MCF 10A (cell line): ENCODE measurements at regions not wholly inside any gene's neighbourhood (a gene's known extent, or its start where the extent isn't known, plus 50 kb on each side); places are given as distances from the start of the nearest gene placed in this dataset.
A peak's percentile ranks its signal among the peaks of the same experiment; 100 is the strongest.

ENCODE experiments used
- BruUV-seq: library from RNA; stranded (reverse); fragments of 400-500 nt; replicated peaks from 2 replicates; lab custom pipeline; 2021; lab: Mats Ljungman, UMichigan
- CTCF ChIA-PET: fragments of 300-600 bp; sonication (Branson Sonifier 250); formaldehyde crosslinking; extraction: SDS; loops from one replicate; lab custom pipeline; 2021; ENCODE audit warnings: antibody characterized with exemption, inconsistent platforms; lab: Yijun Ruan, JAX
- POLR2A ChIA-PET: fragments of 300-600, 350-650 bp; sonication (Branson Sonifier 250); formaldehyde crosslinking; extraction: SDS; loops from one replicate; lab custom pipeline; 2020; ENCODE audit warnings: antibody characterized with exemption, inconsistent platforms; lab: Yijun Ruan, JAX
- DNase-seq: peaks from one replicate; pipeline ENCODE4 v3.0.0-alpha.2; 2018; ENCODE audit not compliant: unreplicated experiment
- H3K27ac Mint-ChIP-seq: one replicate; pipeline ENCODE4 v1.8.0; 2022; ENCODE audit warnings: mild to moderate bottlenecking, low read depth, mixed read lengths; ENCODE audit not compliant: unreplicated experiment
- H3K27me3 Mint-ChIP-seq: one replicate; pipeline ENCODE4 v1.8.0; 2022; ENCODE audit warnings: mixed read lengths; ENCODE audit not compliant: insufficient read depth, unreplicated experiment
- H3K36me3 Mint-ChIP-seq: one replicate; pipeline ENCODE4 v1.8.0; 2022; ENCODE audit warnings: mild to moderate bottlenecking, moderate library complexity, mixed read lengths; ENCODE audit not compliant: insufficient read depth, unreplicated experiment
- H3K4me1 Mint-ChIP-seq: one replicate; pipeline ENCODE4 v1.8.0; 2022; ENCODE audit warnings: mixed read lengths; ENCODE audit not compliant: insufficient read depth, unreplicated experiment
- H3K4me3 Mint-ChIP-seq: one replicate; pipeline ENCODE4 v1.8.0; 2022; ENCODE audit warnings: mild to moderate bottlenecking, moderate library complexity, mixed read lengths; ENCODE audit not compliant: unreplicated experiment
- H3K9me3 Mint-ChIP-seq: one replicate; pipeline ENCODE4 v1.8.0; 2022; ENCODE audit warnings: mixed read lengths; ENCODE audit not compliant: unreplicated experiment
- CTCF ChIP-seq: fragments of 200-600 bp; IDR thresholded peaks from one replicate; pipeline ENCODE4 v1.8.0; 2022; ENCODE audit warnings: antibody characterized with exemption, mild to moderate bottlenecking; ENCODE audit not compliant: unreplicated experiment
- intact Hi-C: fragments of 100-400 bp; cut with micrococcal nuclease; formaldehyde crosslinking; loops from 2 replicates; pipeline ENCODE4 v1.14.1; 2022

GRCh38 chr6:9983168-9983567 is 431.7 kb downstream of the TFAP2A start:
- CTCF ChIA-PET, result interaction anchor here (0.6 kb wide), 1 partner anchor 438 kb away, joined by 3 read pairs; no protein-coding TSS in a partner anchor
- no peaks in the 10 kb centered on the region for H3K9me3 Mint-ChIP-seq
- no peaks in the 10 kb centered on the region for H3K27me3 Mint-ChIP-seq
- H3K27ac Mint-ChIP-seq, result no peak overlapping the region
- BruUV-seq, result no TSS peak
- H3K36me3 Mint-ChIP-seq, result no peaks in the 10 kb centered on the region
- intact Hi-C loops, result no loop called here
- TF ChIP-seq CTCF, result no peak
- no peak overlapping the region for H3K4me3 Mint-ChIP-seq
- POLR2A ChIA-PET, result no interaction called here
- no peak for DNase-seq
- H3K4me1 Mint-ChIP-seq, result peaks cover 14% of the 10 kb centered on the region

DNA sequence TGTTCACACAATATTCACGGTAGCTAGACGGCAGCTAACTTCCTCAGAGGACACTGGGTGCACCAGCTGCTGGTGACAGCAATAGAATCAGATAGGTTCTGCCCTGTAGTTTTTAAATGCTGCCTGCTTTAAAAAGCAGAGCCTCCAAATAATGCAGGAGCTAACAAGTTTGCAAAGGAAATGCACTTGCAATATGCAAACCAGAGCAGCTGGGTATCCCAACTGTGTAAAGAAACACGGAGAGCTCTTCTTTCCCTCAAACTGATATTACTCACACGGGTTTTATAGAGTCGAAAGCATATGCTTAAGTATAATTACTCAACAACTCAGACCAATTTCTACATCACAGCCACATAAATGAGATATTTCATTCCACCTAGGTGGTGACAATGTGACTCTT is 432.7 kb downstream of the TFAP2A start:
- Mint-ChIP-seq H3K9me3 (no peaks in the 10 kb centered on the region), H3K27ac (no peak overlapping the region), H3K4me1 (peaks cover 14% of the 10 kb centered on the region), H3K27me3 (no peaks in the 10 kb centered on the region), H3K36me3 (no peaks in the 10 kb centered on the region), H3K4me3 (no peak overlapping the region)
- intact Hi-C loops, result no loop called here
- ChIA-PET CTCF (no interaction called here), POLR2A (no interaction called here)
- no TSS peak for BruUV-seq
- peak; percentile 6 for DNase-seq
- TF ChIP-seq CTCF, result no peak

DNA sequence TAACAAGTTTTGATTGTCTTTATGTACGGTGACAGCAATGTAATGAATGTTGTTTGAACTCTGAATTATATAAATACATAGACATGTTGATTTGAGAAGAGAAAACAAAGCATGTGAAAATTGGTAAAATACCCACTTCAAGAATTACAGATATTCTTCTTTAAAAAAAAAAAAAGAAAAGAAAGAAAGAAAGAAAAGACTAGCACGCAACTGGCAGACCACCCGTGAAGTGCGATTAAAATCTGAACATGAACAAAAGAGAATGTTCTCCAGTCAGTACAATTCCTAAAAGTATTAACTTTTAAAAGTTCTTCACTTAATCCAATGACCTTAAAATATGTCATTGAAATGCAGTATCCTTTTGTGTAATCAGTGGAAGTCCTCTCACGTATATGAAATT is 434.9 kb downstream of the TFAP2A start:
- Mint-ChIP-seq H3K4me1 (peaks cover 14% of the 10 kb centered on the region), H3K36me3 (no peaks in the 10 kb centered on the region), H3K27ac (no peak overlapping the region), H3K4me3 (no peak overlapping the region), H3K9me3 (no peaks in the 10 kb centered on the region), H3K27me3 (no peaks in the 10 kb centered on the region)
- no peak for TF ChIP-seq CTCF
- intact Hi-C loops, result no loop called here
- BruUV-seq, result no TSS peak
- ChIA-PET POLR2A (no interaction called here), CTCF (no interaction called here)
- no peak for DNase-seq

GRCh38 chr6:9978480-9978879 is 436.4 kb downstream of the TFAP2A start:
- Mint-ChIP-seq H3K27ac (peak overlapping the region; percentile 47), H3K4me1 (peaks cover 9% of the 10 kb centered on the region), H3K36me3 (no peaks in the 10 kb centered on the region), H3K27me3 (no peaks in the 10 kb centered on the region), H3K4me3 (no peak overlapping the region), H3K9me3 (no peaks in the 10 kb centered on the region)
- BruUV-seq, result no TSS peak
- POLR2A ChIA-PET, result interaction anchor here (0.7 to 1.4 kb wide), 5 partner anchors 8 to 669 kb away, joined by 3 to 4 read pairs (median 3); no protein-coding TSS in a partner anchor
- peak; percentile 70 for DNase-seq
- CTCF ChIA-PET, result interaction anchor here (0.7 to 1.1 kb wide), 2 partner anchors 105 to 209 kb away, joined by 3 read pairs; no protein-coding TSS in a partner anchor
- no peak for TF ChIP-seq CTCF
- intact Hi-C loops, result no loop called here
